Activated CD4-positive, alpha-beta T cell treated with anti-CD3 and anti-CD28 coated beads, Interleukin-10, Interleukin-2, amounts not matched to agents 100 ng/mL and 50 ng/mL, durations not matched to agents 16 hours and 8 hours (primary cell): ENCODE measurements at regions not wholly inside any gene's neighbourhood (a gene's known extent, or its start where the extent isn't known, plus 50 kb on each side); places are given as distances from the start of the nearest gene placed in this dataset.
A peak's percentile ranks its signal among the peaks of the same experiment; 100 is the strongest.

Experiments
- DNase-seq: peaks from one replicate; pipeline ENCODE4 v3.0.0-alpha.2; 2020

- peak; percentile 42 for DNase-seq
Measured at GRCh38 chr4:120977435-120977997, 55.0 kb upstream of the PRDM5 start.

GRCh38 chr4:120973207-120973606, 50.7 kb upstream of the PRDM5 start:
- DNase-seq = no peak
